Activated CD8-positive, alpha-beta memory T cell treated with anti-CD3 and anti-CD28 coated beads for 4 hours (primary cell): ENCODE measurements at regions not wholly inside any gene's neighbourhood (a gene's known extent, or its start where the extent isn't known, plus 50 kb on each side); places are given as distances from the start of the nearest gene placed in this dataset.
"Not testable (repeated sequence)": the region's sequence is repeated elsewhere in the genome, so short reads cannot be mapped to it uniquely, and the experiment has no call there.

Experiments used
- DNase-seq, 2 donors: peaks; one replicate each; pipeline ENCODE4 v3.0.0-alpha.2; 2020; ENCODE audit warnings: low read depth in 2 of 2

DNA sequence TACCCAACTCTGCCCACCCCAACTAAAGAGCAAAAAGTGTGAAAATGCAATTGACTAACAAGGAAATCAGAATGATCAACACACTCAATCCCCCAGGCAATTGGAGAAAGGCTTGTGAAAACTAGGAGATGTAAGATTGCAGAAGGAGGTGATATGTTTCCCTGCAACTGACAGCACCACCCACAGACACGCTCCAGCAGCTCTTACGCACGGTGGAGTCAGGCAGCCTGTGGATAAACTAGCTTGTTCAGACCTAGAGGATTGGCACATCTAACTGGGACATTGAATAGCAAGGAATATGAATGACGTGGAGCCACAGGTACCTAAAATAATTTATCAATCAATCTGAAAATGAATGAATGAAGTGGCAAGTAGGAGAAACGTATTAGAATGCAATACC, 125.7 kb upstream of the MYO3A start:
- DNase-seq: no peak

DNA sequence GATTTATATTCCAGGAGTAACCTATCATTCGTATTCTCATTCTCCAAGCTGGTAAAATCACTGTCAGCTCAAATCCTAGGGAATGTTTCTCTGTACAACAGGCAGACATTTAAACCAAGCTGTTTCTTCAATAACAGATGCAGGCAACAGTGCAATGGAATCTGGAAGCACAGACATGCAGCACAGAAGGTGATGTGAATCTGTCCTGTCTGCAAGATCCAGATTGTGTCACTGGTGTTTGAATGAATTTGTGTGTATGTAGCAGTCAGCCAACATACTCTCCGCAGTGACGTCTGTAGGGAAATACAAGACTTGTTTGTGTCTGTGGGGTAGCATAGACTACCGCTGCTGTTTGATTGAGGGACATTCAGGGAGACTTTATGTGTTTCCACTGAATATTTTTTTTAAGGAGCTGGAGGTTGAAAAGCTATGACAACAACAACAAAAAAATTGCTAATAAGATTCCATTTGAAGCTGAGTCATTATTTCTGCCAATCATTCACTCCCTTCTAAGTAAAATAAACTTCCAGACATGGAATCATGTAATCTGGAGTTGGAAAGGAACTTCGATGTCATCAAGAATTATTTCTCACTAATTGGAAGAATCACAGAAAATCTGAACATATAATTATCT, 122.9 kb upstream of the MYO3A start:
- DNase-seq: no peak

DNA sequence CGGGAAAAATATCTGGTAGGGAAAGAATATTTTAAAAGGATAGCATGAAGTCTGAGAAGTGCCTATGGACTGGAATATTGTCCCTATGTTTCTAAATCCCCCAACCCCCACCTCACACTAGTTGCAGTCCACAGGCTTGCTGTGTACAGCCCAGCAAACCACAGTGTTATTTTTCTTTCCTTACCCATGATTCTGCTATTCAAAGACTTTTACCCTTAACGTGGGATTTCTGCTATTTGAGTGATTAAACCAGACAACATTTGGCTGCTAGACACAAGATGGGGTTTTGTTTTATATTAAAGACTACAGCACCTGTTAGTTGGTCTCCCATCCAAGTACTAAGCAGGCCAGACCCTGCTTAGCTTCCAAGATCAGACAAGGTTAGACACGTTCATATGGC, 120.5 kb upstream of the MYO3A start:
- DNase-seq: no peak

DNA sequence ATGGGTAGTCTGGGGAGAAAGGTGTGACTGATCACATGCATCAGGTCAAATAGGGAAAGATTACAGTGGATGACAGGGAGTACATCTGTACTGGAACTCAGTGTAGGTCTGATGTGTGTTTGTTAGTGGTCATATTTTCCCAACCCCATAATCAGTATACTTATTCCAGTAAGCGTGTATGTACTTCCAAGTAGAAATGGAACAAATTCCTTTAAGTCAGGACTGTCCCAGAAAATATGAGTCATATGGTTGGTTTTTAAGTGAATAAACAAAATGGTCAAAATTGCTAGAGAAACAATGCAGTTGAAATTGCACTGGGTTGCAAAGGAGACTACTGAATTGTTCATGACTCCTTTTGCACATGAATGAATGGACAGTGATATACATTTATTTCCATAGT, 118.8 kb upstream of the MYO3A start:
- DNase-seq: no peak

DNA sequence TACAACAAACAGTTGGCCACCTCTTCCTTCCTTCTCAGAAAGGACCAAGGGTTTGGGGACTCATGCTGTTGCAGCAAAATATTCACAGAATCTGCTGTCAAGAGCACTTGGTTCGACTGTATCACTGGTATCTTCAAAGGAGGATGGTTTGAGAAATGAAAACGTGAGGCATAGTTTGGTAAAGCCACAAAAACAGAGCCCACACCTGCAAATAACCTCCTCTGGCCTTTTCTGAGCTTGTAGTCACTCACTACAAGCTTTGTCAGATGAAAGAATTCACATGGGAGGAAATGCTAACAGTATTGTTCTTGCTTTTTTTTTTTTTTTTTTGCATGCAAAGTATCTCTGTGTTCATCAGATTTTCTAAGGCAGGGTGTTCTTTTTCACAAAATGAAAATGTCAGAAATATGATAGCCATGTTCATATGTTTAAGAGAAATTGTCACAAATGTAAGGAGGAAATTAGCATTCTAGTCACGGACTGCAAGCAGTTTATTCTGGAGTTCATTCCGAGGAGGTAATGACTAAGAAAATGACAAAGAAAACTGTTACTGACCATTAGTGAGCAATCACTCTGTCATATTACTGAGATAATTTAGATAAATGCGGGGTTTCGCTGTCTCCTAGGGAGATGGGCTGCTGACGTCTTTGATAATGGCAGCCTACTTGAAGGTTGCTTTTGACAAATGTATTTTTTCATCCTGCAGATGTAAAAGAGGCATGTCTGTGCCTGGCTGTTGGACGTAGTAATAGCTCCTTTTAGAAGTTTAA, 117.8 kb upstream of the MYO3A start:
- DNase-seq: no peak

DNA sequence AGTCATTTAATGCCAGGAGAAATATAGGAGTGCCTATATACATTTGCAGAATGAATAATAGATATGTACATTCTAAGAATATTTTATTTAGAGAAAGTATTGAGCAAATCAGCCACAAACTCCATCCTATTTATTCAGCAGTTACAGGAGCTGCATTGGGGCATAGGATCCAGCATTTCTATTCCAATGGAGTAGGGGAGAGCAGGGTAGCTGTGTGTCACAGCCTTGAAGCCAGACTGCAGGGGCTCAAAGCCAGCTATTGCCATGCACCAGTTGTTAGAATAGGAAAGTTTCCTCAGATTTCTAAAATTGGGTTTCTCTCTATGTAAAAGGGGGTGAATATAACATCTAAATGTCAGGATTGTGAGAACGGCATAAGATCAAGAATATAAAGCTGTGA, 116.8 kb upstream of the MYO3A start:
- DNase-seq: no peak

DNA sequence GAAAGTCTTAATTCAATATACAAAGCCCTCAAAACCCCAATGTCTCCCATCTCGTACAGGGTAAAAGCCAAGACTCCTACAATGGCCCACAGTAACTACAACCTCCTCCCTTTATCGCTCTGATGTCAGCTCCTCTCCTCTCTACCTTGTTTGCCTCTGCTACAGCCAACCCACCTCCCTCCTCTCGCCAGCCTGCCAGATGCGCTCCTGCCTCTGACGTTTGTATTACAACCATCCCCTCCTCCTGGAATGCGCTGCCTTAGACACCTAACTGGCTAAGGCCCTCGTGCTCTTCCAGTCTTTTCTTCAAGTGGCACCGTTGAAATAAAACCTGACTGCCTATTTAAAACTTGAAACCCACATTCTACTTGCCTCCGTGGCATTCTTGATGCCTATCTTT, 115.3 kb upstream of the MYO3A start:
- DNase-seq: no peak

DNA sequence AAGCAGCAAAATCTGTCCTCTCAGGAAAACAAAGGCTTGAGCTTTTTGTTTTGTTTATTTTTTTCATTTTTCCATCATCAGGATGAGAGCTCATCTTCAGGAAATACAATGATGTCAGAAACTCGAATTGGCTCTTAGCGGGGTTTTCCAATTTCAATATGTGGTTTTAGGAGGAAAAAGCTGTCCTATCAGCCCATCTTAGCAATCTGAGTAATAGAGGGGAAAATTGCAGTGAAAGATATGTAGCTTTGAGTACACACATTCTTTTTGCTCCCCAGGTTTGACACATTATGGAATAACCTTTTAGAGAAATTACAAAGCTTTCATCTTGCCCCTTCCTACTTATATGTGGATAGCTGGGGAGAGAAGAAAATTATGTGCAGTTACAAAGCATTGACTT, 113.6 kb upstream of the MYO3A start:
- no peak for DNase-seq

DNA sequence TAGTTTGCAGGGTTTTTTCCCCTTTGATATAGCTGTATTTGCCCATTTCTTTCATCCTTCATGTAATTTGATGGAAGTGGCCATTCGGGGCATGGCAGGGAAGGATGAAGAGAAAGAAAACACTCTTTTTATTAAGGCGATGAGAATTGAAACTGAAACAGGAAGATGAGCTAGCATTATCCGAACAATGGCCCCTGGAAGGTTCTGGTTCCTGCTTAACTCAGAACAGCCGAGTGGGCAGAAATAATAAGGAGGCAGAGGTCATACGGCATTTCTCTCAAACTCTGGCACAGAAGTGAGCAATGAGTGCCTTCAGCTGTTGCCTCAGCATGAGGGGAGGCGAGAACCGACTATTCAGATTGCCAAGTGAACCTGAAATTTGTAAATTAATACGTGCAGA, 113.2 kb upstream of the MYO3A start:
- DNase-seq: no peak

DNA sequence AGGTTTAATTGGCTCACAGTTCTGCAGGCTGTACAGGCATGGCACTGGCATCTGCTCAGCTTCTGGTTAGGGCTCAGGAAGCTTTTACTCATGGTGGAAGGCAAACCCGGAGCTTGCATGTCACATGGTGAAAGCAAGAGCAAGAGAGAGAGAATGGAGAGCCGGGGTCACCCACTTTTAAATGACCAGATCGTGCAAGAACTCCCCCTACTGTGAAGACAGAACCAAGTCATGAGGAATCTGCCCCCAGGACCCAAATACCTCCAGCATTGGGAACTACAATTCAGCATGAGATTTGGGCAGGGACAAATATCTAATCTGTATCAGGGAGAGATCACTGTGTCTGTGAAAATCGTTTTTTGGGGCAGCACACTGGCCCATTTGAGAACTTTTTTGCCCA, 110.0 kb upstream of the MYO3A start:
- DNase-seq: no peak

DNA sequence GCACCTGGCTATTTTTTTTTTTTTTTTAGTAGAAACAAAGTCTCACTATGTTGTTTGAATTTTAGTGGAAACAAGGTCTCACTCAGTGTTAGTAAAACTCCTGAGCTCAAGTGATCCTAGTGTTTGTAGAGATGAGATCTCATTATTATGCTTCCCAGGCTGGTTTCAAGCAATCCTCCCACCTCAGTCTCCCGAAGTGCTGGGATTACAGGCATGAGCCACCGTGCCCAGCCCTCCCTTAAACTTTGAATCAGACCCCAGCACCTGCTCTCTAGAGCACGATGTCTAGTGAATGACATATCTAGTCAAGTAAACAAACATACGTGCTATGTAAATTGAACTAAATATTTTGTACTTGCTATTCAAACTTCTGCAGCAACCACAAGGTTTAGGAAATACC, 105.6 kb upstream of the MYO3A start:
- no peak for DNase-seq

DNA sequence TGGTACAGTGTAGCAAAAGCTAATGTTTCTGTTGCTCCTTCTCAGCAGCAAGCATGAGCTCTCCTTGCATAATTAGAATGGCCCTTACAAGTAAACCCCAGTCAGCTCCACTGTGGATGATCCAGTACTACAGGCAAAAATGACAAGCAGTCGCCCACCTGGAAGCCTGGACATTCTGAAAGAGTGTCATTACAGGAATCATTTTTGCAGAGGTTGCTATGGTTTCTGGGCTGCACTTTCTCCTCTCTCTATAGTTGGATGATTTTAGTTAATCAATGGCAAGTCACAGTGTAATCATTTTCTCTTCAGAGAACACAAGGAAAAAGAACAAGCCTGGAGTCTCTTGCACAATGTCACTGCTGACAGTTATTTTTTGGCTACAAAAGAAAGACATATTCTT, 102.9 kb upstream of the MYO3A start:
- DNase-seq: no peak

DNA sequence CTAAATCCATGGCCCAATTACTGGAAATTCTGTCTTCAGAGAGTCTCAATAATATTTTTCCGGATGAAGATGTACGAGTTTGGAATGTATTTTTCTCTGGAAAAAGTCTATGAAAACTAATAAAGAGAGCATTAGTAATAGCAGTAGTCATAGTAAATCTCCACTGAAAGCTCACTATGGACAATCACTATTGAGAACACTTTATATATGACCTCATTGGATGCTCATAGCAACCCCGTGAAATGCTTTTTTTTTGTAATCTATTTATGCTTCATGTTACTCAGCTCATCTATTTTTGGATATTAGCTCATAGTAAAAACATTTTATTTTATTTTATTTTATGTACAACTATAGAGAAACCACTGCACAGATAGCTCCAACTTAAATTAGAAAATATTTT, 94.3 kb upstream of the MYO3A start:
- DNase-seq: no peak

DNA sequence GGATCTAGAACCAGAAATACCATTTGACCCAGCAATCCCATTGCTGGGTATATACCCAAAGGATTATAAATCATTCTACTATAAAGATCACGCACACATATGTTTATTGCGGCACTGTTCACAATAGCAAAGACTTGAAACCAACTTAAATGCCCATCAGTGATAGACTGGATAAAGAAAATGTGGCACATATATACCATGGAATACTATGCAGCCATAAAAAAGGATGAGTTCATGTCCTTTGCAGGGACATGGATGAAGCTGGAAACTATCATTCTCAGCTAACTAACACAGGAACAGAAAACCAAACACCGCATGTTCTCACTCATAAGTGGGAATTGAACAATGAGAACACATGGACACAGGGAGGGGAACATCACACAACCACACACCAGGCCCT, 93.2 kb upstream of the MYO3A start:
- not testable (repeated sequence) for DNase-seq

DNA sequence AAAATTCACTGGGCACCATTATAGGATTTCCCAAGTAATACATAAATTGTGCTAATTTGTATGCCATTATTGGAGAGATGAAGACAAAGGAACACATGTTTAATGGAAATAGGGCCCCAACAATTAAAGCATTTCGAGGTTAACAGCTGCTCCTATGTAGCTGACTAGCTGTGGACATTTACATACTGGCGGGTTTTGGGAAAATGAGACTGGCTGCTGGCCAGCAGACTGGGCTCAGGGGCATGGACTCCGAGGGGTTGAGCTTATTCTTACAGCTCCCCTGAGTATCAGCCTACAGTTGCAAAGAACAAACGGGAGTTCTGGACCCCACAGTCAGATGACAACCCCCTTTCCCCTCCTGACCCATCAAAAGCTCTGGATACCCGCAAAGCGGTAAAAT, 91.9 kb upstream of the MYO3A start:
- no peak for DNase-seq

DNA sequence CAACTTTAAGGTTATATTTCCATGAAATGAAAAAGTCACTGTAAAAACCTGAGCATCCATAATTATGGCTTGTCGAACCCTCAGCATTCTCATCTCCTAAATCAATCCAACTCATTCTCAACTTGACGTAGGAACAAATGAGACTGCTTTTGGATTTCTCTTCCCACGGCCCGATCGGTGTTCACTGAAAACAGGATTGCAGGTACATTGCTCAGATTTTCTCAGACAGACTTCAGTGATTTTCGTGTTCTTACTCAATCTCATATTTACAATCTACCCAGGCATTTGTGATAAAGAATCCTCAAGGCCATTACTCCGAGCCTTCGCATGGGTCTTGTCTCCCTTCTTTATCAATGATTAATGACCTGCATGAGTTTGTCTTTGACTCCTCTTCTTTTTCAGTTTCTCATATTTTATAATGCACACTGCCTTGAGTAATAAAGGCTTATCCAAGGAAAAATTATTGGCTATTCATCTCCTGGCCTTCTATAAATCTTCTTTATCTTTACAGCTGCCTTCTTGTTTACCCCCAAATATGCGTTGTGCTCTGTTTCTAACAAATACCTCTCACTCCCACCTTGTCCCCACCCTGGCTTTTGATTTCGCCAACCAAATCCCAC, 90.4 kb upstream of the MYO3A start:
- no peak for DNase-seq

DNA sequence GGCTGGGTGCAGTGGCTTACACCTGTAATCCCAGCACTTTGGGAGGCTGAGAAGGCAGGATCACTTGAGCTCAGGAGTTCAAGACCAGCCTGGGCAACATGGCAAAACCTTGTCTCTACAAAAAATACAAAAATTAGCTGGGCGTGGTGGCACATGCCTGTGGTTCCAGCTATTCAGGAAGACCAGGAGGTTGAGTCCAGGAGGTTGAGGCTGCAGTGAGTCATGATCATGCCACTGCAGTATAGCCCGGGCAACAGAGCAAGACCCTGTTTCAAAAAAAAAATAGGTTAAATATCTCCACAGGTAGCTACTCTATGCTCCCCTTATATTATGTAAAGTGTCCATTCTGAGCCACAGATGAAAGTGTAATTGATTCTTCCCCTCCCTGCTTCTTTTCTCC, 89.3 kb upstream of the MYO3A start:
- DNase-seq: not testable (repeated sequence)

DNA sequence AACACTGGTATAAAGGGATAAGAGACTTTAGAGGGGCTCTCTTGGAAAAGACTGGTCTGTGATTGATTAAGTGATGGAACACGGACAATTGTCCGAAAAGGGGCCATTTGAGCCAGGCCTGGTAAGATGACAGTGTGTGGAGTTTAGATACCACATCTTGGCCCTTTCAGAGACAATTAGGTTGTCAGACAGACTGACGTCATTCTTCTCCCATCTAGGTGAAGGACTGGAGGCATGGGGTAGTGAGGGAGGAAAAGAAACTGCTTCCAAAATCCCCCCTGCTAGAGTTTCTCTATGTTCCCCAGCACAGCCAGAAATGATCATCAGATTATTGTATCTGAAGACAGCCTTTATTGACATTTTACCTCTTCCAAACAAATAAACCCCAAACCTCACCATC, 84.8 kb upstream of the MYO3A start:
- no peak for DNase-seq

DNA sequence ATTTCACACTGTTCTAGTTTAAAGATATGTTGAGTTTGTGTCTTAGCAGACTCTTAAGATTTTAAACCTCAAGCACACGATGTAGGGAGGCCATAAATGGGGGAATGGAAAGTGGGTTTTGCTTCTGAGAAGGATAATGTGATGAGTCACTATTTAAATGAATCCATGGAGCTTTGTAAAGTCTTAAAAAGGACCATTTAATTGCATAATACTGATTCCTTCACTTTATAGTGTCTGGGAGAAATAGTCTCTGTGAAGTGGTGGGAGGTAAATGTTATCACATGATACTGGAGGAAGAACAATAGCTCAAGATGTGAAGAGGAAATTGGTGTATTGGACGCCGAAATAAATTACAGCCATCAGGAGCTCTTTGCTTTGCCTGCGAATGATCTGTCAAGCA, 84.0 kb upstream of the MYO3A start:
- no peak for DNase-seq

DNA sequence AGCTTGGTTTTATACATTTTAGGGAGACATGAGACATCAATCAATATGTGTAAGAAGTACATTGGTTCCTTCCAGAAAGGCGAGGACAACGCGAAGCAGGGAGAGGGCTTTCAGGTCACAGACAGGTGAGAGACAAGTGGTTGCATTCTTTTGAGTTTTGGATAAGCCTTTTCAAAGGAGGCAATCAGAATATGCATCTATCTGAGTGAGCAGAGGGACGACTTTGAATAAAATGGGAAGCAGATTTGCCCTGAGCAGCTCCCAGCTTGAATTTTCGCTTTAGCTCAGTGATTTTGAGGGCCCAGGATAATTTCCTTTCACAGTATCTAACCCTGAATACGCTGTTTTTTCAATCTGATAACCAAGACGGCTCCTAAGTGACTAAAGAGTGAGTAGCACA, 82.5 kb upstream of the MYO3A start:
- DNase-seq: no peak

DNA sequence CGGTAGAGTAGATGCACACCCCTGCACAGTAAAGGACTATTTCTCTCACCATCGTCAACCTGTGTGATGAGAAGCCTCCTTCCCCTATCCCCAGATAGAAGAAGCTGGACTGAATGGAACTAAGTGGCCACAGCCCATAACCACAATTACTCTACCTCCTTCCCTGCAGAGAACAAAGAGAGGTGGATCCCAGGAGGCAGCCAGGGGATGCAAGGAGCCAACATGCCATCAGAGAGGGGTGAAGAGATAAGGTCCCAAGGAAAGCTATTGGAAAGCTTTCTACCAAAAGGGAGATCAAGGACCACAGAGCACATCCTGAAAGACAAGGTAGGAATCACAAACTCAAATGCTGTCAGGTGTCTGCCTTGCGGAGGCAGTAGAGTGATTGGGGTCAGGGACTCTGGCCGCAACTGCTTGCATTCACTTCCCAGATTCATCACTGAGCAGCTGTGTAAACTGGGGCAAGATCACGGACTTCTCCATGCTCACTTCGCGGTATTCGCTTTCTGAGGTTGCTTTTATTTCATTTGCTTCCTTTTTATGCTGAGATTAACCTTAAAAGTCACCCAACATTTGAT, 81.6 kb upstream of the MYO3A start:
- no peak for DNase-seq

DNA sequence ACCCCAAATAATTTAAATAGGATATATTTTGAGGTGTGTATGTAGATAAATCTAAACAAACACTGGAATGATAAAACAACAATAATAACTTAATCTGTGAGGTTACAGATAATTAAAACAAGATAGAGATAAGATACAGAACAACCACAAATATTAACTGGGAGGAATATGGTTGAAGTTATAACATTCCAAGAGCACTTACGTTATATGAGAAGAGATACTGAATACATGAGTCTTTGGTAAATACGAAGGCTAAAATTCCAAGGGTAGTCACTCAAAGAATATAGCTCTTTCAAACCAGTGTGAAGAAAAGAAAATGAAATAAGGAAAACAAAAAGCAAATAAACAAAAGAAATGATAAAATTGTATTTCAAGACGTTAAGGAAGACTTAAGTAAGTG, 76.0 kb upstream of the MYO3A start:
- no peak for DNase-seq

DNA sequence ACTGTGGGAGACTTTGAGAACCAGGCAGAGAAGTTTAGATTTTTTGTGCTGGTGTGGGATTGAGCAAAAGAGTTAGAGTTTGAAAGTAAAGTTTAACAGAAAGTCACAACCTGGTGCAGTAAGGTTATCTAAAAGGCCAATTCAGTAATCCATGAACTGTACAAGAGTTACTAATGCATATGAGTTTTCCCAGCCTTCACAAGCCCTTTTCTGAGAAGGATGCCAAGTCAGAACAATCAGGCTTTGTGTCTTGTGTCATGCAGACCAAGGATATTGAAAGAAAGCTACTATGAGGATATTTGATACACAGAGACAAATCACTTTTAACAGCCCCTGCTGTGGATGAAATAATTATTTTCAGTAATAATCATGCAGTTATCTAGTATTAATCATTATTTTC, 68.8 kb upstream of the MYO3A start:
- DNase-seq: no peak
